Trophoblast cell (in vitro differentiated cells and primary cell): ENCODE measurements at regions not wholly inside any gene's neighbourhood (a gene's known extent, or its start where the extent isn't known, plus 50 kb on each side); places are given as distances from the start of the nearest gene placed in this dataset.

Experiments
- DNase-seq, 2 donors: peaks; one replicate each; pipeline ENCODE4 v3.0.0-alpha.2; 2016
- H2AFZ ChIP-seq: 2 replicates; pipeline ENCODE4 v1.6.1; 2013; ENCODE audit warnings: low read length, moderate library complexity, mild to moderate bottlenecking; ENCODE audit not compliant: insufficient read depth, poor library complexity
- H2AK5ac ChIP-seq: 2 replicates; pipeline ENCODE4 v1.6.1; 2013; ENCODE audit warnings: mild to moderate bottlenecking, low read length
- H2BK120ac ChIP-seq: 2 replicates; pipeline ENCODE4 v1.6.1; 2013; ENCODE audit warnings: low read length, mild to moderate bottlenecking, moderate library complexity; ENCODE audit not compliant: insufficient read depth, poor library complexity
- H2BK12ac ChIP-seq: 2 replicates; pipeline ENCODE4 v1.6.1; 2013; ENCODE audit warnings: mild to moderate bottlenecking, low read length, moderate library complexity
- H2BK5ac ChIP-seq: 2 replicates; pipeline ENCODE4 v1.6.1; 2013; ENCODE audit warnings: low read length, low read depth, moderate library complexity, mild to moderate bottlenecking; ENCODE audit not compliant: poor library complexity
- H3K14ac ChIP-seq: 2 replicates; pipeline ENCODE4 v1.6.1; 2013; ENCODE audit warnings: mild to moderate bottlenecking, low read length
- H3K18ac ChIP-seq: 2 replicates; pipeline ENCODE4 v1.6.1; 2013; ENCODE audit warnings: mild to moderate bottlenecking, low read length
- H3K23ac ChIP-seq: 2 replicates; pipeline ENCODE4 v1.6.1; 2013; ENCODE audit warnings: low read length
- H3K27ac ChIP-seq: 2 replicates; pipeline ENCODE4 v1.5.1; 2013; ENCODE audit warnings: low read depth, mild to moderate bottlenecking, inconsistent platforms, low read length, moderate library complexity
- H3K27me3 ChIP-seq: 2 replicates; pipeline ENCODE4 v1.6.1; 2013; ENCODE audit warnings: inconsistent platforms, mild to moderate bottlenecking, low read length, moderate library complexity; ENCODE audit not compliant: insufficient read depth
- H3K36me3 ChIP-seq, 2 experiments: 1 replicate in 1 of 2; 2 replicates in 1 of 2; pipeline ENCODE4 v1.6.1; 2013; ENCODE audit warnings: low read length in 2 of 2, mild to moderate bottlenecking in 2 of 2, moderate library complexity in 1 of 2; ENCODE audit not compliant: insufficient read depth in 2 of 2, control insufficient read depth in 1 of 2
- H3K4ac ChIP-seq: 2 replicates; pipeline ENCODE4 v1.6.1; 2013; ENCODE audit warnings: low read depth, mild to moderate bottlenecking, low read length, moderate library complexity
- H3K4me1 ChIP-seq, 2 experiments: 1 replicate in 1 of 2; 2 replicates in 1 of 2; pipeline ENCODE4 v1.6.1; 2013; ENCODE audit warnings: low read length in 2 of 2, mild to moderate bottlenecking in 2 of 2, moderate library complexity in 1 of 2; ENCODE audit not compliant: insufficient read depth in 2 of 2, control insufficient read depth in 1 of 2
- H3K4me2 ChIP-seq: 2 replicates; pipeline ENCODE4 v1.6.1; 2013; ENCODE audit warnings: inconsistent platforms, mild to moderate bottlenecking, low read length, moderate library complexity
- H3K4me3 ChIP-seq: 2 replicates; pipeline ENCODE4 v1.5.1; 2013; ENCODE audit warnings: mild to moderate bottlenecking, low read depth, low read length, inconsistent platforms
- H3K79me1 ChIP-seq: one replicate; pipeline ENCODE4 v1.6.1; 2013; ENCODE audit warnings: low read length
- H3K79me2 ChIP-seq: 2 replicates; pipeline ENCODE4 v1.6.1; 2013; ENCODE audit warnings: low read length, mild to moderate bottlenecking; ENCODE audit not compliant: control insufficient read depth, insufficient read depth, poor library complexity
- H3K9ac ChIP-seq: 2 replicates; pipeline ENCODE4 v1.6.1; 2013; ENCODE audit warnings: mild to moderate bottlenecking, low read length
- H3K9me3 ChIP-seq: 2 replicates; pipeline ENCODE4 v1.6.1; 2013; ENCODE audit warnings: low read depth, mild to moderate bottlenecking, control low read depth, inconsistent platforms, low read length; ENCODE audit not compliant: insufficient read depth
- H4K12ac ChIP-seq: 2 replicates; pipeline ENCODE4 v1.6.1; 2013; ENCODE audit warnings: low read depth, mild to moderate bottlenecking, low read length, moderate library complexity
- H4K8ac ChIP-seq: 2 replicates; pipeline ENCODE4 v1.6.1; 2013; ENCODE audit warnings: low read depth, mild to moderate bottlenecking, low read length, moderate library complexity
- H4K91ac ChIP-seq: one replicate; pipeline ENCODE4 v1.6.1; 2013; ENCODE audit warnings: low read depth, mild to moderate bottlenecking, low read length, moderate library complexity
- WGBS: extraction: QIAGEN DNeasy Blood & Tissue Kit; methylation state at CpG from one replicate; pipeline ENCODE4 v1.1.7; 2013; ENCODE audit warnings: missing lambda C conversion rate; ENCODE audit not compliant: insufficient read length, insufficient coverage; ENCODE audit errors: extremely low coverage; 5-methylcytosine and 5-hydroxymethylcytosine counted together

- Histone ChIP-seq H3K36me3 (no peaks in the 10 kb centered on the region), H3K4me2 (no peak overlapping the region), H3K9ac (no peak overlapping the region), H3K79me1 (no peaks in the 10 kb centered on the region), H3K27me3 (no peaks in the 10 kb centered on the region), H3K4me3 (no peak overlapping the region), H2AK5ac (no peak overlapping the region), H2AFZ (no peak overlapping the region), H3K18ac (no peak overlapping the region), H3K4ac (no peak overlapping the region), H2BK5ac (no peak overlapping the region), H3K79me2 (no peaks in the 10 kb centered on the region), H2BK120ac (no peak overlapping the region), H3K14ac (no peak overlapping the region), H4K12ac (no peak overlapping the region), H4K91ac (no peak overlapping the region), H2BK12ac (no peak overlapping the region), H4K8ac (no peak overlapping the region), H3K4me1 (no peaks in the 10 kb centered on the region), H3K23ac (no peak overlapping the region), H3K27ac (no peak overlapping the region), H3K9me3 (no peaks in the 10 kb centered on the region)
- DNase-seq = no peak
- WGBS = no CpG with 5 or more reads among the region's 5 CpGs
Observed at GRCh38 chr6:149157126-149157525, 160.4 kb upstream of the TAB2 start.

- H3K9me3 ChIP-seq = no peaks in the 10 kb centered on the region
- no peaks in the 10 kb centered on the region for H3K36me3 ChIP-seq
- WGBS = no CpG with 5 or more reads among the region's 6 CpGs
- no peaks in the 10 kb centered on the region for H3K79me1 ChIP-seq
- DNase-seq = no peak
- no peak overlapping the region for H3K9ac ChIP-seq
- H3K14ac ChIP-seq = no peak overlapping the region
- H4K8ac ChIP-seq = no peak overlapping the region
- H2BK12ac ChIP-seq = no peak overlapping the region
- no peak overlapping the region for H2BK5ac ChIP-seq
- H3K27ac ChIP-seq = no peak overlapping the region
- H3K4me3 ChIP-seq = no peak overlapping the region
- H2BK120ac ChIP-seq = no peak overlapping the region
- no peak overlapping the region for H2AK5ac ChIP-seq
- no peak overlapping the region for H2AFZ ChIP-seq
- no peaks in the 10 kb centered on the region for H3K79me2 ChIP-seq
- no peak overlapping the region for H4K12ac ChIP-seq
- no peak overlapping the region for H3K23ac ChIP-seq
- H3K4me1 ChIP-seq = no peaks in the 10 kb centered on the region
- H3K4ac ChIP-seq = no peak overlapping the region
- no peak overlapping the region for H3K4me2 ChIP-seq
- no peak overlapping the region for H4K91ac ChIP-seq
- H3K18ac ChIP-seq = no peak overlapping the region
- H3K27me3 ChIP-seq = no peaks in the 10 kb centered on the region
Observed at GRCh38 chr6:149158076-149158475, 159.4 kb upstream of the TAB2 start.

GRCh38 chr6:149160943-149161342, 156.6 kb upstream of the TAB2 start:
- Histone ChIP-seq H3K23ac (no peak overlapping the region), H3K79me1 (no peaks in the 10 kb centered on the region), H3K79me2 (no peaks in the 10 kb centered on the region), H3K4ac (no peak overlapping the region), H2BK120ac (no peak overlapping the region), H4K8ac (no peak overlapping the region), H3K18ac (no peak overlapping the region), H2BK12ac (no peak overlapping the region), H4K12ac (no peak overlapping the region), H2BK5ac (no peak overlapping the region), H3K27me3 (no peaks in the 10 kb centered on the region), H3K4me3 (no peak overlapping the region), H3K14ac (no peak overlapping the region), H2AK5ac (no peak overlapping the region), H4K91ac (no peak overlapping the region), H2AFZ (no peak overlapping the region), H3K4me1 (no peaks in the 10 kb centered on the region), H3K9me3 (no peaks in the 10 kb centered on the region), H3K4me2 (no peak overlapping the region), H3K27ac (no peak overlapping the region), H3K9ac (no peak overlapping the region), H3K36me3 (no peaks in the 10 kb centered on the region)
- WGBS = no CpG with 5 or more reads among the region's 1 CpG
- DNase-seq = peak; percentile 73 to 95

GRCh38 chr6:149162924-149163323, 154.6 kb upstream of the TAB2 start:
- no peaks in the 10 kb centered on the region for H3K79me1 ChIP-seq
- H3K27me3 ChIP-seq = no peaks in the 10 kb centered on the region
- no peaks in the 10 kb centered on the region for H3K4me1 ChIP-seq
- no peak overlapping the region for H3K4ac ChIP-seq
- H3K18ac ChIP-seq = no peak overlapping the region
- no peak overlapping the region for H2BK12ac ChIP-seq
- no peaks in the 10 kb centered on the region for H3K79me2 ChIP-seq
- H2AFZ ChIP-seq = no peak overlapping the region
- H4K91ac ChIP-seq = no peak overlapping the region
- H2BK120ac ChIP-seq = no peak overlapping the region
- H3K4me3 ChIP-seq = no peak overlapping the region
- no peak overlapping the region for H2AK5ac ChIP-seq
- no peak overlapping the region for H3K14ac ChIP-seq
- H2BK5ac ChIP-seq = no peak overlapping the region
- H3K23ac ChIP-seq = no peak overlapping the region
- no peak overlapping the region for H3K27ac ChIP-seq
- no peaks in the 10 kb centered on the region for H3K9me3 ChIP-seq
- DNase-seq = no peak
- H3K4me2 ChIP-seq = no peak overlapping the region
- no peak overlapping the region for H4K12ac ChIP-seq
- no peak overlapping the region for H4K8ac ChIP-seq
- no peaks in the 10 kb centered on the region for H3K36me3 ChIP-seq
- no peak overlapping the region for H3K9ac ChIP-seq
